ENCODE measurements at regions not wholly inside any gene's neighbourhood (a gene's known extent, or its start where the extent isn't known, plus 50 kb on each side); places are given as distances from the start of the nearest gene placed in this dataset.
"Not testable (repeated sequence)": the region's sequence is repeated elsewhere in the genome, so short reads cannot be mapped to it uniquely, and the experiment has no call there.

DNA sequence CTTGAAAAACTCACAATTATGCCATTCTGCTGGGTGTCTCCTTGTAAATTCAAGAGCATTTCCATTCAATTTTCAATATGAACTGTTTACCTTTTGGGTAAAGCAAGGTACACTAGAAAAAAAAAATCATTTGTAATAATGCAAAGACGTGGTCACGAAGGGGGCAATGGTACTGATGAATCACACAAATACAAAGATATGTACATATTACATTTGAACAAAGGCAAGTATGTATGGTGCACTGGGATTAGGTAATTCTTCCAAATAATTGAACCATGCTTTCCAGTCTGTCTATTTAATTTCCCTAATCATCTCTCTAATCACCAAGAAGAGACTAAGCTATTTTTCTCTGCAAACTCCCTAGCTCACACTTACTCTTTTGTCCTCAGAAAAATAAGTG lies 63.4 kb upstream of the RNF38 start:
- Histone ChIP-seq H3K4me1 (replicated peaks; ENCODE audit: insufficient read depth) (no peaks in the 10 kb centered on the region), H4K20me1 (ENCODE audit: insufficient read depth) (no peaks in the 10 kb centered on the region), H3K4me3 (no peak overlapping the region), H3K9me2 (ENCODE audit: insufficient read depth) (no peaks in the 10 kb centered on the region), H3K27me3 (ENCODE audit: insufficient read depth, low read depth) (no peaks in the 10 kb centered on the region), H3K79me2 (ENCODE audit: low read depth) (no peaks in the 10 kb centered on the region), H3K36me3 (ENCODE audit: low read depth) (no peaks in the 10 kb centered on the region), H3F3A (ENCODE audit: insufficient read depth, low read depth) (no peaks in the 10 kb centered on the region), H3K27ac (no peak overlapping the region), H2AFZ (no peak overlapping the region), H3K4me2 (no peak overlapping the region), H3K9me3 (ENCODE audit: insufficient read depth, low read depth) (no peaks in the 10 kb centered on the region)
- no peak for DNase-seq
- TF ChIP-seq, protein P1, sequence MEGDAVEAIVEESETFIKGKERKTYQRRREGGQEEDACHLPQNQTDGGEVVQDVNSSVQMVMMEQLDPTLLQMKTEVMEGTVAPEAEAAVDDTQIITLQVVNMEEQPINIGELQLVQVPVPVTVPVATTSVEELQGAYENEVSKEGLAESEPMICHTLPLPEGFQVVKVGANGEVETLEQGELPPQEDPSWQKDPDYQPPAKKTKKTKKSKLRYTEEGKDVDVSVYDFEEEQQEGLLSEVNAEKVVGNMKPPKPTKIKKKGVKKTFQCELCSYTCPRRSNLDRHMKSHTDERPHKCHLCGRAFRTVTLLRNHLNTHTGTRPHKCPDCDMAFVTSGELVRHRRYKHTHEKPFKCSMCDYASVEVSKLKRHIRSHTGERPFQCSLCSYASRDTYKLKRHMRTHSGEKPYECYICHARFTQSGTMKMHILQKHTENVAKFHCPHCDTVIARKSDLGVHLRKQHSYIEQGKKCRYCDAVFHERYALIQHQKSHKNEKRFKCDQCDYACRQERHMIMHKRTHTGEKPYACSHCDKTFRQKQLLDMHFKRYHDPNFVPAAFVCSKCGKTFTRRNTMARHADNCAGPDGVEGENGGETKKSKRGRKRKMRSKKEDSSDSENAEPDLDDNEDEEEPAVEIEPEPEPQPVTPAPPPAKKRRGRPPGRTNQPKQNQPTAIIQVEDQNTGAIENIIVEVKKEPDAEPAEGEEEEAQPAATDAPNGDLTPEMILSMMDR (conservative IDR thresholded peaks at IDR 0.05): no peak
- no peak for TF ChIP-seq EZH2 (IDR thresholded peaks at IDR 0.05; ENCODE audit: low read depth)
- no TSS peak for BruUV-seq (replicated peaks)
- ChIA-PET CTCF (no interaction called here), POLR2A (ENCODE audit: unreplicated experiment) (no interaction called here)
- intact Hi-C loops (cut with micrococcal nuclease; ENCODE audit: unreplicated experiment): no loop called here

DNA sequence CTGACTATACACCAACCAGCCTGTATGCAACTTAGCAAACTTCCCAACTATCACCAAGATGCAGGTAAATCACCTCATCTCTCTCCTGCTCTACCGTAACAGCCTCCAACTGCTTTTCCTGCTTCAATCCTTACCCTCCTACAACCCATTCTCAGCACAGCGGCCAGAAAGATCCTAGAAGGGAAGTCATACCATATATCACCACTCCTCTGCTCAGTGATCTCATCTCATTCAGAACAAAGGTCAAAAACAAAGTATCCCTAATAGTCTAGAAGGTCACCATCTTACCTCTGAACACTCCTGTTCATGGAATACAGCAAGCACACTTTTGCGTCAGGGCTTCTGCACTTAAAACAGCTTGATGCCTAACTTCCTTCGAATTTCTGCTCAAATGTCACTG lies 62.2 kb upstream of the RNF38 start:
- H3K79me2 ChIP-seq (ENCODE audit: low read depth): no peaks in the 10 kb centered on the region
- POLR2A ChIA-PET (ENCODE audit: unreplicated experiment): no interaction called here
- CTCF ChIA-PET: no interaction called here
- H3K36me3 ChIP-seq (ENCODE audit: low read depth): no peaks in the 10 kb centered on the region
- H2AFZ ChIP-seq: no peak overlapping the region
- BruUV-seq (replicated peaks): no TSS peak
- no peaks in the 10 kb centered on the region for H3K4me1 ChIP-seq (replicated peaks; ENCODE audit: insufficient read depth)
- H3K27ac ChIP-seq: no peak overlapping the region
- intact Hi-C loops (cut with micrococcal nuclease; ENCODE audit: unreplicated experiment): no loop called here
- H3K27me3 ChIP-seq (ENCODE audit: insufficient read depth, low read depth): no peaks in the 10 kb centered on the region
- no peak for DNase-seq
- no peak overlapping the region for H3K4me3 ChIP-seq
- no peak overlapping the region for H3K4me2 ChIP-seq
- H3F3A ChIP-seq (ENCODE audit: insufficient read depth, low read depth): no peaks in the 10 kb centered on the region
- TF ChIP-seq EZH2 (IDR thresholded peaks at IDR 0.05; ENCODE audit: low read depth): no peak
- TF ChIP-seq, protein P1 (conservative IDR thresholded peaks at IDR 0.05): no peak
- no peaks in the 10 kb centered on the region for H4K20me1 ChIP-seq (ENCODE audit: insufficient read depth)
- H3K9me2 ChIP-seq (ENCODE audit: insufficient read depth): no peaks in the 10 kb centered on the region
- H3K9me3 ChIP-seq (ENCODE audit: insufficient read depth, low read depth): no peaks in the 10 kb centered on the region

DNA sequence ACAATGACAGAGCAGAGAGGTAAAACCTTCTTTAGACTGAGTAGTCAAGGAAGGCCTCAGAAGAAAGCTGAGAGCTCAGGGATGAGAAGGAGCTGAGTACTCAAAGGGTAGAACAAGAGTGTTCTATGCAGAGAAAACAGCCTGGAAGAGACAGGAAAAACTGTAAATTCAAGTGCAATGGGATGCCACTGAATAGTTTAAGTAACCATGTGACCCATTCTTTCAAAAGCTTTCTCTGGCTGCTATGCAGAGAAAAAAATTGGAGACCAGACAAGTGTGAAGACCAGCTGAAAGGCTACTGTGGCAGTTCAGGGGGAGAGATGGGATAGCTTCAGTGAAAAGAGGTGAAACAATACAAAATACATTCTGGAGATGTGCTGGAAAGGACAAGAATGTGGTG lies 61.3 kb upstream of the RNF38 start:
- Histone ChIP-seq H3K79me2 (ENCODE audit: low read depth) (no peaks in the 10 kb centered on the region), H3K36me3 (ENCODE audit: low read depth) (no peaks in the 10 kb centered on the region), H3K4me1 (replicated peaks; ENCODE audit: insufficient read depth) (no peaks in the 10 kb centered on the region), H3K9me2 (ENCODE audit: insufficient read depth) (no peaks in the 10 kb centered on the region), H3K4me3 (no peak overlapping the region), H3F3A (ENCODE audit: insufficient read depth, low read depth) (no peaks in the 10 kb centered on the region), H3K4me2 (no peak overlapping the region), H4K20me1 (ENCODE audit: insufficient read depth) (no peaks in the 10 kb centered on the region), H3K9me3 (ENCODE audit: insufficient read depth, low read depth) (no peaks in the 10 kb centered on the region), H3K27me3 (ENCODE audit: insufficient read depth, low read depth) (no peaks in the 10 kb centered on the region), H2AFZ (no peak overlapping the region), H3K27ac (no peak overlapping the region)
- CTCF ChIA-PET: no interaction called here
- TF ChIP-seq, protein P1 (conservative IDR thresholded peaks at IDR 0.05): no peak
- no peak for TF ChIP-seq EZH2 (IDR thresholded peaks at IDR 0.05; ENCODE audit: low read depth)
- no TSS peak for BruUV-seq (replicated peaks)
- intact Hi-C loops (cut with micrococcal nuclease; ENCODE audit: unreplicated experiment): no loop called here
- DNase-seq: no peak
- POLR2A ChIA-PET (ENCODE audit: unreplicated experiment): no interaction called here

DNA sequence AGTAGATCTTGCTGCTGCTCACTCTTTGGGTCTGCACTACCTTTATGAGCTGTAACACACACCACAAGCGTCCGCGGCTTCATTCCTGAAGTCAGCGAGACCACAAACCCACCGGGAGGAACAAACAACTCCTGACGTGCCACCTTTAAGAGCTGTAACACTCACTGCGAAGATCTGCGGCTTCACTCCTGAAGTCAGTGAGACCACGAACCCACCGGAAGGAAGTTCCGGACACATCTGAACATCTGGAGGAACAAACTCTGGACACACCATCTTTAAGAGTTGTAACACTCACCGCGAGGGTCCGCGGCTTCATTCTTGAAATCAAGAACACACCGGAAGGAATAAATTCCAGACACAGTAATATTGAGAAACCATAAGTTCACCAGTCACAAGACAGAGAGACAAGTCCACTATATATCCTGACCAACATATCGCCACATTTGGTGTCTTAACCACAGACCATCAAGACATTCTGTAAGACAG lies 58.4 kb upstream of the RNF38 start:
- CTCF ChIA-PET; H3K4me1 ChIP-seq (replicated peaks; ENCODE audit: insufficient read depth); H3K36me3 ChIP-seq (ENCODE audit: low read depth); H3K27me3 ChIP-seq (ENCODE audit: insufficient read depth, low read depth); H3K79me2 ChIP-seq (ENCODE audit: low read depth); H3K27ac ChIP-seq; POLR2A ChIA-PET (ENCODE audit: unreplicated experiment); DNase-seq; intact Hi-C loops (cut with micrococcal nuclease; ENCODE audit: unreplicated experiment); BruUV-seq (replicated peaks); H4K20me1 ChIP-seq (ENCODE audit: insufficient read depth); H2AFZ ChIP-seq; H3K9me2 ChIP-seq (ENCODE audit: insufficient read depth); H3K4me2 ChIP-seq; H3K4me3 ChIP-seq; H3F3A ChIP-seq (ENCODE audit: insufficient read depth, low read depth); H3K9me3 ChIP-seq (ENCODE audit: insufficient read depth, low read depth): not testable (repeated sequence)

All from PC-9 (cell line).